GM23338 (cell line): ENCODE measurements at regions not wholly inside any gene's neighbourhood (a gene's known extent, or its start where the extent isn't known, plus 50 kb on each side); places are given as distances from the start of the nearest gene placed in this dataset.

ENCODE experiments used
- ATAC-seq: fragments of 200-7000 bp; cut with Tn5 transposase; 3 replicates; pipeline ENCODE4 v1.9.1; 2020
- DNase-seq: peaks from one replicate; pipeline ENCODE4 v3.0.0-alpha.2; 2015; ENCODE audit warnings: low spot score
- H2AFZ ChIP-seq: fragments of 200-600 bp; sonication (generic); 2 replicates; pipeline ENCODE4 v1.8.0; 2016; ENCODE audit warnings: antibody characterized with exemption, mild to moderate bottlenecking, moderate library complexity
- H3F3A ChIP-seq: fragments of 200-600 bp; sonication (generic); replicated peaks from 2 replicates; pipeline ENCODE4 v1.8.0; 2017; ENCODE audit warnings: antibody characterized with exemption, mixed run types, low read depth
- H3K27ac ChIP-seq: fragments of 200-600 bp; sonication (generic); 2 replicates; pipeline ENCODE4 v1.6.1; 2016; ENCODE audit warnings: low read depth
- H3K27me3 ChIP-seq: fragments of 200-600 bp; sonication (generic); 2 replicates; pipeline ENCODE4 v1.8.0; 2016; ENCODE audit warnings: mild to moderate bottlenecking, mixed run types, moderate library complexity; ENCODE audit not compliant: insufficient read depth
- H3K36me3 ChIP-seq: fragments of 200-600 bp; sonication (generic); 2 replicates; pipeline ENCODE4 v1.8.0; 2016; ENCODE audit warnings: mild to moderate bottlenecking; ENCODE audit not compliant: insufficient read depth
- H3K4me1 ChIP-seq: fragments of 200-600 bp; sonication (generic); 2 replicates; pipeline ENCODE4 v1.8.0; 2016; ENCODE audit warnings: mild to moderate bottlenecking, moderate library complexity; ENCODE audit not compliant: insufficient read depth
- H3K4me2 ChIP-seq: fragments of 200-600 bp; sonication (generic); 2 replicates; pipeline ENCODE4 v1.7.1; 2017; ENCODE audit warnings: mixed run types
- H3K4me3 ChIP-seq: fragments of 200-600 bp; sonication (generic); 2 replicates; pipeline ENCODE4 v1.6.1; 2016; ENCODE audit warnings: mixed run types
- H3K79me2 ChIP-seq: fragments of 200-600 bp; sonication (generic); replicated peaks from 2 replicates; pipeline ENCODE4 v1.8.0; 2017; ENCODE audit warnings: mild to moderate bottlenecking; ENCODE audit not compliant: insufficient read depth
- H3K9me2 ChIP-seq: fragments of 200-600 bp; sonication (generic); 2 replicates; pipeline ENCODE4 v1.8.0; 2017; ENCODE audit not compliant: insufficient read depth
- H4K20me1 ChIP-seq: fragments of 200-600 bp; sonication (generic); replicated peaks from 2 replicates; pipeline ENCODE4 v1.8.0; 2017; ENCODE audit warnings: mild to moderate bottlenecking; ENCODE audit not compliant: insufficient read depth
- H3K27ac Mint-ChIP-seq: 2 replicates; pipeline ENCODE4 v1.8.0; 2020; ENCODE audit warnings: inconsistent platforms, mild to moderate bottlenecking, moderate library complexity, mixed read lengths
- H3K27me3 Mint-ChIP-seq: 3 replicates; pipeline ENCODE4 v1.8.0; 2022; ENCODE audit warnings: low read depth, mild to moderate bottlenecking, moderate library complexity, mixed read lengths, inconsistent platforms; ENCODE audit not compliant: insufficient read depth, poor library complexity
- H3K36me3 Mint-ChIP-seq: 3 replicates; pipeline ENCODE4 v1.8.0; 2021; ENCODE audit warnings: low read depth, mild to moderate bottlenecking, inconsistent platforms, moderate library complexity, mixed read lengths
- H3K4me1 Mint-ChIP-seq: 3 replicates; pipeline ENCODE4 v1.8.0; 2020; ENCODE audit warnings: mild to moderate bottlenecking, inconsistent platforms, mixed read lengths
- H3K4me3 Mint-ChIP-seq: 3 replicates; pipeline ENCODE4 v1.8.0; 2021; ENCODE audit warnings: moderate library complexity, mild to moderate bottlenecking, inconsistent platforms, mixed read lengths
- H3K9me3 Mint-ChIP-seq: 3 replicates; pipeline ENCODE4 v1.8.0; 2020; ENCODE audit warnings: moderate library complexity, mild to moderate bottlenecking, inconsistent platforms, mixed read lengths
- CREB1 ChIP-seq: fragments of 250-450 bp; sonication (Bioruptor Pico); IDR thresholded peaks from 2 replicates; pipeline ENCODE4 v1.5.0; 2020; ENCODE audit warnings: low read depth, mild to moderate bottlenecking, moderate library complexity
- EZH2 ChIP-seq: fragments of 200-600 bp; sonication (generic); IDR thresholded peaks from one replicate; pipeline ENCODE4 v1.8.0; 2017; ENCODE audit warnings: antibody characterized with exemption, mild to moderate bottlenecking, low read depth; ENCODE audit not compliant: unreplicated experiment
- POLR2AphosphoS5 ChIP-seq: IDR thresholded peaks from 2 replicates; pipeline ENCODE4 v1.6.1; 2016; ENCODE audit warnings: antibody characterized with exemption, low read depth
- STAT1 ChIP-seq: IDR thresholded peaks from one replicate; pipeline ENCODE4 v1.6.1; 2016; ENCODE audit warnings: antibody characterized with exemption; ENCODE audit not compliant: unreplicated experiment
- ZNF114 ChIP-seq: fragments of 250-450 bp; sonication (Bioruptor Pico); IDR thresholded peaks from 2 replicates; pipeline ENCODE4 v1.5.0; 2020; ENCODE audit warnings: mild to moderate bottlenecking, moderate library complexity
- ZNF331 ChIP-seq: fragments of 250-450 bp; sonication (Bioruptor Pico); IDR thresholded peaks from 2 replicates; pipeline ENCODE4 v1.5.0; 2020; ENCODE audit warnings: low read depth, mild to moderate bottlenecking, moderate library complexity
- TF ChIP-seq, protein P1 (sequence below): fragments of 250-450 bp; sonication (Bioruptor Pico); IDR thresholded peaks from 2 replicates; pipeline ENCODE4 v1.5.0; 2020; ENCODE audit warnings: mild to moderate bottlenecking, moderate library complexity
- TF ChIP-seq, protein P2 (sequence below): IDR thresholded peaks from 2 replicates; pipeline ENCODE4 v1.6.1; 2016; ENCODE audit warnings: antibody characterized with exemption
- TF ChIP-seq, protein P3 (sequence below), 2 experiments: fragments of 200-600 bp in 1 of 2; sonication (generic) in 1 of 2; conservative IDR thresholded peaks; 2 replicates each; pipeline versions ENCODE4 v1.5.1 to v1.6.1; 2016 to 2017; ENCODE audit warnings: antibody characterized with exemption in 2 of 2, low read depth in 2 of 2, mild to moderate bottlenecking in 2 of 2, moderate library complexity in 1 of 2

DNA sequence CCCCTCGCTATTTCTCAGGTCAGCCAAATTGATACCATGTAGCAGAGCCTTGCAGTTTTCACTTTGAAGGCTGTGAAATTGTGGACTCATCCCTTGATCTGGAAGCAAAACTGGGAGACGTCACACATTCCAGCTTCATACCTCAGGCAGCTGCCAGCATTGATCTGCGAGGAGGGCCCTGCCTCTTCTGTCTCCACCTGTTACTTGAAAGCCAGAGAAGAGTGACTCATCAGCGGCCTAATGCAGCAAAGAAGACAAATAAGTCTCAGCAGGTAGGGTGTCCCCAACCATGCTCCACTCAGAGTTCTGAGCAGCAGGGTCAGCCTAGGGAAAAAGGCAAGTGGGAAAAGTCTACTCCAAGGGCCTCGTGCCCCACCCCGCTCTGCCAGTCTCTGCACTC, 69.4 kb upstream of the BMP2 start:
- Histone ChIP-seq H3K4me1 (no peaks in the 10 kb centered on the region), H3K4me3 (no peak overlapping the region), H3K36me3 (no peaks in the 10 kb centered on the region), H2AFZ (no peak overlapping the region), H3K9me2 (peaks cover 3% of the 10 kb centered on the region; the same call in 1 of the 2 replicates), H3K79me2 (no peaks in the 10 kb centered on the region), H3K4me2 (no peak overlapping the region), H3K27me3 (no peaks in the 10 kb centered on the region), H3F3A (no peaks in the 10 kb centered on the region), H4K20me1 (no peaks in the 10 kb centered on the region), H3K27ac (no peak overlapping the region)
- H3K4me3 Mint-ChIP-seq: no peak overlapping the region
- ATAC-seq (peak; percentile 86), DNase-seq (peak; percentile 42)
- peaks cover 15% of the 10 kb centered on the region for H3K4me1 Mint-ChIP-seq
- H3K36me3 Mint-ChIP-seq: peaks cover 3% of the 10 kb centered on the region; the same call in 1 of the 3 replicates
- peaks cover 3% of the 10 kb centered on the region for H3K27me3 Mint-ChIP-seq
- no peaks in the 10 kb centered on the region; the same call in 2 of the 3 replicates for H3K9me3 Mint-ChIP-seq
- no peak for TF ChIP-seq ZNF114 (CRISPR knock-in tag)
- TF ChIP-seq, protein P1, sequence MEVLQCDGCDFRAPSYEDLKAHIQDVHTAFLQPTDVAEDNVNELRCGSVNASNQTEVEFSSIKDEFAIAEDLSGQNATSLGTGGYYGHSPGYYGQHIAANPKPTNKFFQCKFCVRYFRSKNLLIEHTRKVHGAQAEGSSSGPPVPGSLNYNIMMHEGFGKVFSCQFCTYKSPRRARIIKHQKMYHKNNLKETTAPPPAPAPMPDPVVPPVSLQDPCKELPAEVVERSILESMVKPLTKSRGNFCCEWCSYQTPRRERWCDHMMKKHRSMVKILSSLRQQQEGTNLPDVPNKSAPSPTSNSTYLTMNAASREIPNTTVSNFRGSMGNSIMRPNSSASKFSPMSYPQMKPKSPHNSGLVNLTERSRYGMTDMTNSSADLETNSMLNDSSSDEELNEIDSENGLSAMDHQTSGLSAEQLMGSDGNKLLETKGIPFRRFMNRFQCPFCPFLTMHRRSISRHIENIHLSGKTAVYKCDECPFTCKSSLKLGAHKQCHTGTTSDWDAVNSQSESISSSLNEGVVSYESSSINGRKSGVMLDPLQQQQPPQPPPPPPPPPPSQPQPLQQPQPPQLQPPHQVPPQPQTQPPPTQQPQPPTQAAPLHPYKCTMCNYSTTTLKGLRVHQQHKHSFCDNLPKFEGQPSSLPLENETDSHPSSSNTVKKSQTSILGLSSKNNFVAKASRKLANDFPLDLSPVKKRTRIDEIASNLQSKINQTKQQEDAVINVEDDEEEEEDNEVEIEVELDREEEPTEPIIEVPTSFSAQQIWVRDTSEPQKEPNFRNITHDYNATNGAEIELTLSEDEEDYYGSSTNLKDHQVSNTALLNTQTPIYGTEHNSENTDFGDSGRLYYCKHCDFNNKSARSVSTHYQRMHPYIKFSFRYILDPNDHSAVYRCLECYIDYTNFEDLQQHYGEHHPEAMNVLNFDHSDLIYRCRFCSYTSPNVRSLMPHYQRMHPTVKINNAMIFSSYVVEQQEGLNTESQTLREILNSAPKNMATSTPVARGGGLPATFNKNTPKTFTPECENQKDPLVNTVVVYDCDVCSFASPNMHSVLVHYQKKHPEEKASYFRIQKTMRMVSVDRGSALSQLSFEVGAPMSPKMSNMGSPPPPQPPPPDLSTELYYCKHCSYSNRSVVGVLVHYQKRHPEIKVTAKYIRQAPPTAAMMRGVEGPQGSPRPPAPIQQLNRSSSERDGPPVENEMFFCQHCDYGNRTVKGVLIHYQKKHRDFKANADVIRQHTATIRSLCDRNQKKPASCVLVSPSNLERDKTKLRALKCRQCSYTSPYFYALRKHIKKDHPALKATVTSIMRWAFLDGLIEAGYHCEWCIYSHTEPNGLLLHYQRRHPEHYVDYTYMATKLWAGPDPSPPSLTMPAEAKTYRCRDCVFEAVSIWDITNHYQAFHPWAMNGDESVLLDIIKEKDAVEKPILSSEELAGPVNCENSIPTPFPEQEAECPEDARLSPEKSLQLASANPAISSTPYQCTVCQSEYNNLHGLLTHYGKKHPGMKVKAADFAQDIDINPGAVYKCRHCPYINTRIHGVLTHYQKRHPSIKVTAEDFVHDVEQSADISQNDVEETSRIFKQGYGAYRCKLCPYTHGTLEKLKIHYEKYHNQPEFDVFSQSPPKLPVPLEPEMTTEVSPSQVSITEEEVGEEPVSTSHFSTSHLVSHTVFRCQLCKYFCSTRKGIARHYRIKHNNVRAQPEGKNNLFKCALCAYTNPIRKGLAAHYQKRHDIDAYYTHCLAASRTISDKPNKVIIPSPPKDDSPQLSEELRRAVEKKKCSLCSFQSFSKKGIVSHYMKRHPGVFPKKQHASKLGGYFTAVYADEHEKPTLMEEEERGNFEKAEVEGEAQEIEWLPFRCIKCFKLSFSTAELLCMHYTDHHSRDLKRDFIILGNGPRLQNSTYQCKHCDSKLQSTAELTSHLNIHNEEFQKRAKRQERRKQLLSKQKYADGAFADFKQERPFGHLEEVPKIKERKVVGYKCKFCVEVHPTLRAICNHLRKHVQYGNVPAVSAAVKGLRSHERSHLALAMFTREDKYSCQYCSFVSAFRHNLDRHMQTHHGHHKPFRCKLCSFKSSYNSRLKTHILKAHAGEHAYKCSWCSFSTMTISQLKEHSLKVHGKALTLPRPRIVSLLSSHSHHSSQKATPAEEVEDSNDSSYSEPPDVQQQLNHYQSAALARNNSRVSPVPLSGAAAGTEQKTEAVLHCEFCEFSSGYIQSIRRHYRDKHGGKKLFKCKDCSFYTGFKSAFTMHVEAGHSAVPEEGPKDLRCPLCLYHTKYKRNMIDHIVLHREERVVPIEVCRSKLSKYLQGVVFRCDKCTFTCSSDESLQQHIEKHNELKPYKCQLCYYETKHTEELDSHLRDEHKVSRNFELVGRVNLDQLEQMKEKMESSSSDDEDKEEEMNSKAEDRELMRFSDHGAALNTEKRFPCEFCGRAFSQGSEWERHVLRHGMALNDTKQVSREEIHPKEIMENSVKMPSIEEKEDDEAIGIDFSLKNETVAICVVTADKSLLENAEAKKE (CRISPR knock-in tag): peak; percentile 40; the same call in 1 of the 2 replicates
- 0 out of 2 replicates have a peak overlapping the region, but pooled peaks have one; percentile 21 for H3K27ac Mint-ChIP-seq

DNA sequence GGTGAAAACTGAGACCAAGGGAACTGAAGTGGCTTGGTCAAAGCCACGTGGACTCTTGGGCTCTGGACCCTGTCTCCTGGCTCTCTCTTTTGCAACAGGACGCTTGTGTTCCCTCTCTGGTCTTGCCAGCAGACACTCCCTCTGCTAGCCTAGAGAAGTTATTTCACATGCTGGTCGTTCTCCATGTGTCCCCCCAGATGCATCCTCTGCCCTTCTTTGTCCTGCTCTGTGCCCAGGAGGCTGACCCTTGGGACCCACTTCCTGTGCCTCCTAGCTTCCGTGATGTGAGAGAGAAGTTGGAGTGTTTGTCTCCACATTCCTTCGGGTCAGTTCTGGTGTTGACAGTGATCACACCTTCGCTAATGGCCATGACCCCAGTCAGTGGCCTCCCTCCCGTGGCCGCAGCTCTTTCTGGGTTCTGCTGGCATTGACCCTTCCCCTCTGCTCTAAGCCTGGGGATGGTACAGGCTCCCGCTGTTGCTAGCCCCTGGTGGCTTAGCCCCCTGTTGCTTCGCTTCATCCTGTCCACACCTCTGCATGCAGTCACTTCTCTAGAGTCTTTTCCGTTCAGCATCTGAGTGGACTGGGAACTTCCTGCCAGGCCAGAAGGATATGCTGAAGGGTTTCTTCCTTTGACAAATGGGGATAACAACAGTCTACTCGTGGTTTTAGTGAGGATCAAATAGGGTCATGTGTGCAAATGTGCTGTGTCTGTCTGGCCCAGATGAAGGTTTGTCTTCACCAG, 70.1 kb upstream of the BMP2 start:
- ATAC-seq: no peak
- H3K9me3 Mint-ChIP-seq: no peaks in the 10 kb centered on the region; the same call in 2 of the 3 replicates
- Histone ChIP-seq H3K4me1 (no peaks in the 10 kb centered on the region), H4K20me1 (no peaks in the 10 kb centered on the region), H3K27me3 (no peaks in the 10 kb centered on the region), H3K36me3 (no peaks in the 10 kb centered on the region), H3K79me2 (no peaks in the 10 kb centered on the region), H3K9me2 (peaks cover 3% of the 10 kb centered on the region; the same call in 1 of the 2 replicates), H3K4me3 (no peak overlapping the region), H3F3A (no peaks in the 10 kb centered on the region), H3K27ac (no peak overlapping the region), H2AFZ (no peak overlapping the region), H3K4me2 (no peak overlapping the region)
- no peak for DNase-seq
- H3K36me3 Mint-ChIP-seq: peaks cover 3% of the 10 kb centered on the region; the same call in 1 of the 3 replicates
- 0 out of 2 replicates have a peak overlapping the region, but pooled peaks have one; percentile 21 for H3K27ac Mint-ChIP-seq
- H3K4me3 Mint-ChIP-seq: no peak overlapping the region
- peaks cover 15% of the 10 kb centered on the region for H3K4me1 Mint-ChIP-seq
- peaks cover 2% of the 10 kb centered on the region for H3K27me3 Mint-ChIP-seq
- TF ChIP-seq POLR2AphosphoS5: no peak
- TF ChIP-seq EZH2: no peak
- TF ChIP-seq CREB1 (CRISPR knock-in tag): no peak
- TF ChIP-seq STAT1: no peak
- no peak for TF ChIP-seq ZNF331
- TF ChIP-seq ZNF114 (CRISPR knock-in tag): no peak
- TF ChIP-seq, protein P2, sequence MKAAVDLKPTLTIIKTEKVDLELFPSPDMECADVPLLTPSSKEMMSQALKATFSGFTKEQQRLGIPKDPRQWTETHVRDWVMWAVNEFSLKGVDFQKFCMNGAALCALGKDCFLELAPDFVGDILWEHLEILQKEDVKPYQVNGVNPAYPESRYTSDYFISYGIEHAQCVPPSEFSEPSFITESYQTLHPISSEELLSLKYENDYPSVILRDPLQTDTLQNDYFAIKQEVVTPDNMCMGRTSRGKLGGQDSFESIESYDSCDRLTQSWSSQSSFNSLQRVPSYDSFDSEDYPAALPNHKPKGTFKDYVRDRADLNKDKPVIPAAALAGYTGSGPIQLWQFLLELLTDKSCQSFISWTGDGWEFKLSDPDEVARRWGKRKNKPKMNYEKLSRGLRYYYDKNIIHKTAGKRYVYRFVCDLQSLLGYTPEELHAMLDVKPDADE: no peak
- TF ChIP-seq, protein P3, sequence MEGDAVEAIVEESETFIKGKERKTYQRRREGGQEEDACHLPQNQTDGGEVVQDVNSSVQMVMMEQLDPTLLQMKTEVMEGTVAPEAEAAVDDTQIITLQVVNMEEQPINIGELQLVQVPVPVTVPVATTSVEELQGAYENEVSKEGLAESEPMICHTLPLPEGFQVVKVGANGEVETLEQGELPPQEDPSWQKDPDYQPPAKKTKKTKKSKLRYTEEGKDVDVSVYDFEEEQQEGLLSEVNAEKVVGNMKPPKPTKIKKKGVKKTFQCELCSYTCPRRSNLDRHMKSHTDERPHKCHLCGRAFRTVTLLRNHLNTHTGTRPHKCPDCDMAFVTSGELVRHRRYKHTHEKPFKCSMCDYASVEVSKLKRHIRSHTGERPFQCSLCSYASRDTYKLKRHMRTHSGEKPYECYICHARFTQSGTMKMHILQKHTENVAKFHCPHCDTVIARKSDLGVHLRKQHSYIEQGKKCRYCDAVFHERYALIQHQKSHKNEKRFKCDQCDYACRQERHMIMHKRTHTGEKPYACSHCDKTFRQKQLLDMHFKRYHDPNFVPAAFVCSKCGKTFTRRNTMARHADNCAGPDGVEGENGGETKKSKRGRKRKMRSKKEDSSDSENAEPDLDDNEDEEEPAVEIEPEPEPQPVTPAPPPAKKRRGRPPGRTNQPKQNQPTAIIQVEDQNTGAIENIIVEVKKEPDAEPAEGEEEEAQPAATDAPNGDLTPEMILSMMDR (conservative IDR thresholded peaks at IDR 0.05; ENCODE audit: low read depth in 2 of 2): no peak
